MM.1S (cell line): ENCODE measurements at regions not wholly inside any gene's neighbourhood (a gene's known extent, or its start where the extent isn't known, plus 50 kb on each side); places are given as distances from the start of the nearest gene placed in this dataset.

Experiments
- EZH2 ChIP-seq: fragments of 300-600 bp; sonication (generic); optimal IDR thresholded peaks from 2 replicates; pipeline ENCODE3; 2017; ENCODE audit warnings: low read depth, mild to moderate bottlenecking, antibody characterized with exemption, low read length, mixed read lengths
- EZH2phosphoT487 ChIP-seq: fragments of 300-600 bp; sonication (generic); IDR thresholded peaks from 2 replicates; pipeline ENCODE4 v1.6.1; 2018; ENCODE audit warnings: antibody characterized with exemption, low read length
- TF ChIP-seq, protein P1 (sequence below): fragments of 300-600 bp; sonication (generic); IDR thresholded peaks from 2 replicates; pipeline ENCODE4 v1.5.1; 2016; ENCODE audit warnings: antibody characterized with exemption, low read length, mixed read lengths

- TF ChIP-seq, protein P1, sequence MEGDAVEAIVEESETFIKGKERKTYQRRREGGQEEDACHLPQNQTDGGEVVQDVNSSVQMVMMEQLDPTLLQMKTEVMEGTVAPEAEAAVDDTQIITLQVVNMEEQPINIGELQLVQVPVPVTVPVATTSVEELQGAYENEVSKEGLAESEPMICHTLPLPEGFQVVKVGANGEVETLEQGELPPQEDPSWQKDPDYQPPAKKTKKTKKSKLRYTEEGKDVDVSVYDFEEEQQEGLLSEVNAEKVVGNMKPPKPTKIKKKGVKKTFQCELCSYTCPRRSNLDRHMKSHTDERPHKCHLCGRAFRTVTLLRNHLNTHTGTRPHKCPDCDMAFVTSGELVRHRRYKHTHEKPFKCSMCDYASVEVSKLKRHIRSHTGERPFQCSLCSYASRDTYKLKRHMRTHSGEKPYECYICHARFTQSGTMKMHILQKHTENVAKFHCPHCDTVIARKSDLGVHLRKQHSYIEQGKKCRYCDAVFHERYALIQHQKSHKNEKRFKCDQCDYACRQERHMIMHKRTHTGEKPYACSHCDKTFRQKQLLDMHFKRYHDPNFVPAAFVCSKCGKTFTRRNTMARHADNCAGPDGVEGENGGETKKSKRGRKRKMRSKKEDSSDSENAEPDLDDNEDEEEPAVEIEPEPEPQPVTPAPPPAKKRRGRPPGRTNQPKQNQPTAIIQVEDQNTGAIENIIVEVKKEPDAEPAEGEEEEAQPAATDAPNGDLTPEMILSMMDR = no peak
- no peak for TF ChIP-seq EZH2
- TF ChIP-seq EZH2phosphoT487 = no peak
These were observed 116.6 kb upstream of the MED13L start for GRCh38 chr12:116393859-116394650.
